Breast epithelium (tissue), 3 donors: ENCODE measurements at regions not wholly inside any gene's neighbourhood (a gene's known extent, or its start where the extent isn't known, plus 50 kb on each side); places are given as distances from the start of the nearest gene placed in this dataset.

Experiments
- POLR2A ChIP-seq: fragments of 450-650 bp; IDR thresholded peaks from one replicate; pipeline ENCODE4 v1.6.1; 2016; ENCODE audit warnings: antibody characterized with exemption, mild to moderate bottlenecking, moderate library complexity
- POLR2AphosphoS5 ChIP-seq, 3 donors: sonication (generic); formaldehyde crosslinking; IDR thresholded peaks; one replicate each; pipeline ENCODE4 v1.6.1; 2017; ENCODE audit warnings: antibody characterized with exemption in 3 of 3
- TF ChIP-seq, protein P1 (sequence below), 3 donors: fragments of 450-650 bp; IDR thresholded peaks; one replicate each; pipeline ENCODE4 v1.5.1; 2016 to 2017; ENCODE audit warnings: antibody characterized with exemption in 3 of 3, mild to moderate bottlenecking in 3 of 3, moderate library complexity in 3 of 3

DNA sequence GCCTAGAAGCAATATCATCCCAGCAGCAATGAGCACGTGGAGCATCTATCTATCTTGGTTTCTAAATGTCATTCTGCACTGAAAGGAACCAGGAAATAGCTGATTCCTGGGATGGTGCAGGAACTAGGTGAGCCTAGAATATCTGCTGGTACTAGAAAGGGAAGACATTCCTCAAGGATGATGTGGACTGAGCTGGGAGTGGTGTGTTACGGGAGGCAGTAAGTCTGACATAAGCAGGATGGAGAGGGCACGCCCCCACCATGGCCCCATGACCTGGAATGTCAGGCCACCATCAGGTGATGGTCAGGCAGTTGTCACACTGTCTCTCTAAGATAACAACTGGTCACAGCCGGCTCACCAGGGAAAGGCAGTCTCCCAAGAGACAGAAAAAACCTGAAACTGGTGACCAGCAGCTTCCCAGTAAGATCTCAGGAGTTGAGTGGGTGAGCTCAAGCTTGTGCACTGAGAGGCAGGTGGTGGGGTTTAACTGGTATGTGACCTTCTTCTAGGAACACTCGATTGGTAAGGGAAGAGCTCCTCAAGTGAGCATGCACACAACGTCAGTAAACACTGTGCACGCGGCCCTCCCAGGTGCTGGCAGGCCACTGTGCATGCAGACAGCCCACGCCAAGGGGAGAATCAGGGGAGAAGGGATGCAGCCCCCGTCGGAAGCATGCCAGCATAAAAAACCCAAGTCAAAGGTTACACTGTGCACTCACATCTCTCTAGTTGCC lies 148.7 kb downstream of the ADSS2 start:
- TF ChIP-seq, protein P1, sequence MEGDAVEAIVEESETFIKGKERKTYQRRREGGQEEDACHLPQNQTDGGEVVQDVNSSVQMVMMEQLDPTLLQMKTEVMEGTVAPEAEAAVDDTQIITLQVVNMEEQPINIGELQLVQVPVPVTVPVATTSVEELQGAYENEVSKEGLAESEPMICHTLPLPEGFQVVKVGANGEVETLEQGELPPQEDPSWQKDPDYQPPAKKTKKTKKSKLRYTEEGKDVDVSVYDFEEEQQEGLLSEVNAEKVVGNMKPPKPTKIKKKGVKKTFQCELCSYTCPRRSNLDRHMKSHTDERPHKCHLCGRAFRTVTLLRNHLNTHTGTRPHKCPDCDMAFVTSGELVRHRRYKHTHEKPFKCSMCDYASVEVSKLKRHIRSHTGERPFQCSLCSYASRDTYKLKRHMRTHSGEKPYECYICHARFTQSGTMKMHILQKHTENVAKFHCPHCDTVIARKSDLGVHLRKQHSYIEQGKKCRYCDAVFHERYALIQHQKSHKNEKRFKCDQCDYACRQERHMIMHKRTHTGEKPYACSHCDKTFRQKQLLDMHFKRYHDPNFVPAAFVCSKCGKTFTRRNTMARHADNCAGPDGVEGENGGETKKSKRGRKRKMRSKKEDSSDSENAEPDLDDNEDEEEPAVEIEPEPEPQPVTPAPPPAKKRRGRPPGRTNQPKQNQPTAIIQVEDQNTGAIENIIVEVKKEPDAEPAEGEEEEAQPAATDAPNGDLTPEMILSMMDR (IDR thresholded peaks at IDR 0.05), result no peak
- TF ChIP-seq POLR2A (no peak), POLR2AphosphoS5 (IDR thresholded peaks at IDR 0.05) (no peak)
